ENCODE measurements at regions not wholly inside any gene's neighbourhood (a gene's known extent, or its start where the extent isn't known, plus 50 kb on each side); places are given as distances from the start of the nearest gene placed in this dataset.
A peak's percentile ranks its signal among the peaks of the same experiment; 100 is the strongest.

DNA sequence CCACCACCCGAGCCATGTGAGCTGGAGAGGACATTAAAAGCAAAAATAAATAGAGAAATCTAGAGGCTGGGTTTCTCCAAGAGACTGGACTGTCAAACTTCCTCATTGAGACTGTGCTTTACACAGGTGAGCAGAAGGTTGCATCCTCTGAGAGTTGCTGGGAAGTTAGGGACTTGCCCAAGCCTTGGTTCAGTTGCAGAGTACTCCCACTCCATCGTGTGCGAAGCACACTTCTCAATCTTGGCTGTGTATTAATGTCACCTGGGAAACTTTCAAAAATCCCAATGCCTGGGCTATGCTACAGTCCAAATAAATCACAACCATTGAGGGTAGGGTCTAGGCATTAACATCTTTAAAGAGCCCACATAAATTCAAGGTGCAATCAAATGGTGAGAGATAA is 89.2 kb downstream of the ZNF330 start:
- Histone ChIP-seq H3K18ac (ENCODE audit: extremely low read depth, low read length) (no peak overlapping the region), H4K20me1 (replicated peaks in 1 of 2; ENCODE audit: control insufficient read depth in 1 of 2, insufficient read depth in 2 of 2, low read length in 2 of 2) (no peaks in the 10 kb centered on the region), H4K8ac (ENCODE audit: extremely low read depth, insufficient read depth, low read length) (no peak overlapping the region), H3K4ac (replicated peaks; ENCODE audit: insufficient read length, low read depth, low read length) (no peak overlapping the region), H4K91ac (replicated peaks; ENCODE audit: insufficient read length, low read length) (no peak overlapping the region), H3K4me2 (ENCODE audit: insufficient read depth in 1 of 2, low read depth in 2 of 2, low read length in 2 of 2) (no peak overlapping the region), H3K23me2 (ENCODE audit: low read depth, low read length) (no peaks in the 10 kb centered on the region), H2AFZ (ENCODE audit: low read length) (peak overlapping the region; percentile 26; the same call in 1 of the 2 replicates), H3K36me3 (ENCODE audit: control insufficient read depth in 2 of 4, insufficient read depth in 4 of 4, low read length in 3 of 4) (no peaks in the 10 kb centered on the region; a peak in 1 of 8 replicates), H3K9ac (replicated peaks in 1 of 4; ENCODE audit: extremely low read depth in 1 of 4, low read depth in 3 of 4, low read length in 3 of 4) (no peak overlapping the region), H3K4me3 (ENCODE audit: extremely low read depth in 1 of 4, insufficient read depth in 2 of 4, low read depth in 3 of 4, low read length in 4 of 4) (no peak overlapping the region), H2BK15ac (ENCODE audit: low read length) (no peak overlapping the region), H2BK20ac (ENCODE audit: low read length) (no peak overlapping the region), H2BK120ac (replicated peaks; ENCODE audit: low read depth, low read length) (no peak overlapping the region), H3K9me3 (ENCODE audit: insufficient read depth in 2 of 2, low read depth in 1 of 2, low read length in 1 of 2) (no peaks in the 10 kb centered on the region), H2BK5ac (ENCODE audit: low read depth, low read length) (no peak overlapping the region), H4K5ac (ENCODE audit: insufficient read length, low read depth, low read length) (no peak overlapping the region), H3K23ac (ENCODE audit: insufficient read length) (no peak overlapping the region), H3K27me3 (replicated peaks in 1 of 4; ENCODE audit: control insufficient read depth in 3 of 4, extremely low read depth in 1 of 4, insufficient read depth in 3 of 4, low read length in 3 of 4) (no peaks in the 10 kb centered on the region), H3K14ac (ENCODE audit: insufficient read length) (no peak overlapping the region), H3K56ac (replicated peaks; ENCODE audit: insufficient read length, low read depth, low read length) (no peak overlapping the region), H3K79me1 (ENCODE audit: low read depth, low read length) (no peaks in the 10 kb centered on the region), H2BK12ac (ENCODE audit: low read depth, low read length) (no peak overlapping the region), H3K4me1 (replicated peaks in 1 of 4; ENCODE audit: control insufficient read depth in 3 of 4, insufficient read depth in 4 of 4, low read length in 3 of 4) (no peaks in the 10 kb centered on the region), H2AK5ac (ENCODE audit: low read depth, low read length) (no peak overlapping the region), H3K79me2 (ENCODE audit: control insufficient read depth in 1 of 2, insufficient read depth in 2 of 2, low read length in 2 of 2) (no peaks in the 10 kb centered on the region), H3K27ac (ENCODE audit: low read depth, low read length) (no peak overlapping the region)
- DNase-seq (ENCODE audit: low read depth in 1 of 2, low spot score in 2 of 2): no peak
- FAIRE-seq: no peak
- ChIA-PET CTCF (ENCODE audit: partially characterized antibody) (interaction anchor here (0.9 kb wide), 1 partner anchor 24 kb away, joined by 3 read pairs; no protein-coding TSS in a partner anchor), POLR2A (ENCODE audit: partially characterized antibody) (no interaction called here)
- WGBS, 2 experiments (ENCODE audit: extremely low coverage in 1 of 2, insufficient coverage in 1 of 2, insufficient read length in 1 of 2, insufficient replicate concordance in 2 of 2, low coverage in 1 of 2, low lambda C conversion rate in 2 of 2, missing lambda C conversion rate in 1 of 2): 88% methylated on average over 3 of the region's 3 CpGs; no CpG with 5 or more reads in 1 of the 2 experiments
- TF ChIP-seq TAF7 (optimal IDR thresholded peaks at IDR 0.05; ENCODE audit: borderline replicate concordance, low read depth, low read length): no peak
- no peak for TF ChIP-seq SP2 (IDR thresholded peaks at IDR 0.05; ENCODE audit: low read length)
- TF ChIP-seq TCF12 (IDR thresholded peaks at IDR 0.05; ENCODE audit: low read depth, low read length): no peak
- TF ChIP-seq HDAC2 (IDR thresholded peaks at IDR 0.05; ENCODE audit: borderline replicate concordance in 1 of 2, low read depth in 2 of 2, low read length in 2 of 2): no peak
- no peak for TF ChIP-seq EGR1 (IDR thresholded peaks at IDR 0.05; ENCODE audit: borderline replicate concordance, low read depth, low read length)
- TF ChIP-seq RBBP5 (IDR thresholded peaks at IDR 0.05; ENCODE audit: borderline replicate concordance, low read depth, low read length): no peak
- TF ChIP-seq BRCA1 (IDR thresholded peaks at IDR 0.05; ENCODE audit: low read depth, low read length): no peak
- TF ChIP-seq KDM1A (IDR thresholded peaks at IDR 0.05; ENCODE audit: borderline replicate concordance, low read length): no peak
- TF ChIP-seq CTCF (IDR thresholded peaks at IDR 0.05; ENCODE audit: control extremely low read depth in 1 of 3, insufficient read depth in 1 of 3, low read depth in 1 of 3, low read length in 3 of 3): no peak
- no peak for TF ChIP-seq SIX5 (IDR thresholded peaks at IDR 0.05; ENCODE audit: low read depth, low read length)
- no peak for TF ChIP-seq BACH1 (IDR thresholded peaks at IDR 0.05; ENCODE audit: low read length)
- TF ChIP-seq YY1 (IDR thresholded peaks at IDR 0.05; ENCODE audit: low read depth, low read length): no peak
- no peak for TF ChIP-seq RFX5 (IDR thresholded peaks at IDR 0.05; ENCODE audit: borderline replicate concordance, low read depth, low read length)

Data from H1 (cell line).